K562 (cell line): ENCODE measurements at regions not wholly inside any gene's neighbourhood (a gene's known extent, or its start where the extent isn't known, plus 50 kb on each side); places are given as distances from the start of the nearest gene placed in this dataset.

Experiments
- ATAC-seq: fragments of 200-7000 bp; cut with Tn5 transposase; 3 replicates; pipeline ENCODE4 v1.9.1; 2020; ENCODE audit warnings: moderate library complexity
- BruUV-seq: library from RNA; stranded (reverse); fragments of 400-500 nt; replicated peaks from 2 replicates; lab custom pipeline; 2021; lab: Mats Ljungman, UMichigan
- CTCF ChIA-PET: fragments of 300-600 bp; formaldehyde crosslinking; extraction: SDS; loops from one replicate; lab custom pipeline; 2021; ENCODE audit warnings: low intra/inter-chr PET ratio; lab: Yijun Ruan, JAX
- POLR2A ChIA-PET: fragments of 300-600, 350-650 bp; sonication (Branson Sonifier 250); formaldehyde crosslinking; extraction: SDS; loops from one replicate; lab custom pipeline; 2021; ENCODE audit warnings: antibody characterized with exemption, inconsistent platforms; lab: Yijun Ruan, JAX
- DNase-seq, 4 experiments: peaks; one replicate each; pipeline versions ENCODE4 v3.0.0 to v3.0.0-alpha.2; 2011 to 2018; ENCODE audit warnings: low spot score in 3 of 4, mixed read lengths in 3 of 4; ENCODE audit errors: extremely low read depth in 1 of 4
- FAIRE-seq: peaks from 2 replicates; lab custom pipeline; 2011; peaks lifted over from hg19 to GRCh38; lab: Jason Lieb, UNC
- H2AFZ ChIP-seq: 2 replicates; pipeline ENCODE4 v1.6.0; 2011; ENCODE audit warnings: low read depth, low read length, control low read depth, inconsistent platforms
- H3K27ac ChIP-seq: fragments of 200-600 bp; 3 replicates; pipeline ENCODE4 v1.8.0; 2011; ENCODE audit warnings: low read depth, mild to moderate bottlenecking, control low read depth, inconsistent platforms, low read length, moderate library complexity, mixed read lengths; ENCODE audit errors: extremely low read depth
- H3K27me3 ChIP-seq, 2 experiments: fragments of 300-600 bp in 1 of 2; 2 replicates in 1 of 2; 3 replicates in 1 of 2; pipeline versions ENCODE4 v1.6.0 to v1.8.0; 2011; ENCODE audit warnings: inconsistent platforms in 2 of 2, low read length in 2 of 2, mild to moderate bottlenecking in 1 of 2, mixed read lengths in 1 of 2, moderate library complexity in 1 of 2; ENCODE audit not compliant: control insufficient read depth in 2 of 2, insufficient read depth in 2 of 2
- H3K36me3 ChIP-seq: fragments of 300-600 bp; 3 replicates; pipeline ENCODE4 v1.8.0; 2011; ENCODE audit warnings: mild to moderate bottlenecking, low read length, inconsistent platforms; ENCODE audit not compliant: control insufficient read depth, insufficient read depth
- H3K4me1 ChIP-seq, 2 experiments: fragments of 200-600 bp in 1 of 2; replicated peaks in 1 of 2; 2 replicates in 1 of 2; 3 replicates in 1 of 2; pipeline versions ENCODE4 v1.5.1 to v1.8.0; 2011; ENCODE audit warnings: inconsistent platforms in 2 of 2, low read length in 2 of 2, mild to moderate bottlenecking in 1 of 2, mixed read lengths in 1 of 2, moderate library complexity in 1 of 2; ENCODE audit not compliant: control insufficient read depth in 2 of 2, insufficient read depth in 2 of 2
- H3K4me2 ChIP-seq: 2 replicates; pipeline ENCODE4 v1.6.1; 2011; ENCODE audit warnings: low read length, control low read depth, inconsistent platforms, mixed read lengths; ENCODE audit not compliant: insufficient read depth
- H3K4me3 ChIP-seq: fragments of 200-600 bp; sonication (generic), shearing (Covaris generic); 2 replicates; pipeline ENCODE4 v1.5.1; 2016; ENCODE audit warnings: control low read depth, inconsistent platforms
- H3K79me2 ChIP-seq: fragments of 200-600 bp; 3 replicates; pipeline ENCODE4 v1.8.0; 2011; ENCODE audit warnings: low read length, inconsistent platforms; ENCODE audit not compliant: control insufficient read depth, insufficient read depth
- H3K9ac ChIP-seq, 2 experiments: 2 replicates each; pipeline versions ENCODE4 v1.6.0 to v1.6.1; 2011; ENCODE audit warnings: low read depth in 2 of 2, low read length in 2 of 2, control low read depth in 1 of 2, inconsistent platforms in 1 of 2, mild to moderate bottlenecking in 1 of 2, mixed read lengths in 1 of 2; ENCODE audit not compliant: insufficient read depth in 1 of 2
- H3K9me1 ChIP-seq: one replicate; pipeline ENCODE4 v1.6.0; 2011; ENCODE audit warnings: inconsistent platforms, mild to moderate bottlenecking, low read length, moderate library complexity; ENCODE audit not compliant: control insufficient read depth, insufficient read depth
- H3K9me3 ChIP-seq: replicated peaks from 2 replicates; pipeline ENCODE4 v1.5.1; 2011; ENCODE audit warnings: low read depth, low read length, inconsistent platforms; ENCODE audit not compliant: control insufficient read depth, insufficient read depth
- H4K20me1 ChIP-seq: replicated peaks from 2 replicates; pipeline ENCODE4 v1.6.1; 2011; ENCODE audit warnings: low read length, inconsistent platforms, mixed read lengths; ENCODE audit not compliant: control insufficient read depth, insufficient read depth
- RFX7 ChIP-seq: fragments of 250-450 bp; sonication (Bioruptor Pico); IDR thresholded peaks from 2 replicates; pipeline ENCODE4 v1.5.1; 2021; ENCODE audit warnings: mild to moderate bottlenecking
- SMAD1 ChIP-seq: fragments of 150-350 bp; IDR thresholded peaks from 2 replicates; pipeline ENCODE4 v1.6.1; 2014; ENCODE audit warnings: low read length, low read depth; ENCODE audit not compliant: partially characterized antibody
- U2AF1 ChIP-seq: fragments of 200-400 bp; formaldehyde crosslinking; optimal IDR thresholded peaks from 2 replicates; pipeline ENCODE3; 2017; ENCODE audit warnings: mild to moderate bottlenecking, low read depth, low read length, moderate library complexity
- XRCC3 ChIP-seq: fragments of 450-650 bp; IDR thresholded peaks from 2 replicates; pipeline ENCODE4 v1.6.1; 2017; ENCODE audit warnings: mild to moderate bottlenecking, moderate library complexity
- WGBS: fragments of 100-300 bp; shearing (Covaris generic); methylation state at CpG from one replicate; pipeline ENCODE4 v1.1.6; 2016; ENCODE audit warnings: low coverage, mixed read lengths; ENCODE audit not compliant: insufficient coverage; ENCODE audit errors: missing lambda C conversion rate; 5-methylcytosine and 5-hydroxymethylcytosine counted together
- in situ Hi-C: fragments of 300-500 bp; cut with MboI; formaldehyde crosslinking; loops from 4 replicates; pipeline ENCODE4 v1.15.0; 2018; ENCODE audit warnings: inconsistent platforms, mixed read lengths
- intact Hi-C: fragments of 100-400 bp; cut with micrococcal nuclease; formaldehyde crosslinking; loops from 2 replicates; pipeline ENCODE4 v1.14.2; 2022
- TF ChIP-seq, protein P1 (sequence below), 2 experiments: fragments of 450-650 bp in 1 of 2; sonication (generic) in 1 of 2; formaldehyde crosslinking in 1 of 2; IDR thresholded peaks; 2 replicates each; pipeline versions ENCODE4 v1.7.1 to v1.9.0; 2016 to 2022; ENCODE audit warnings: inconsistent platforms in 1 of 2, mild to moderate bottlenecking in 1 of 2, missing genetic modification reagents in 1 of 2
- TF ChIP-seq, protein P2 (sequence below): IDR thresholded peaks from 2 replicates; pipeline ENCODE4 v1.6.1; 2011; ENCODE audit not compliant: insufficient read length; ENCODE audit errors: extremely low read depth
- TF ChIP-seq, protein P3 (sequence below): sonication (generic); formaldehyde crosslinking; IDR thresholded peaks from 2 replicates; pipeline ENCODE4 v1.8.1; 2023; ENCODE audit warnings: missing genetic modification reagents, mild to moderate bottlenecking, borderline replicate concordance

DNA sequence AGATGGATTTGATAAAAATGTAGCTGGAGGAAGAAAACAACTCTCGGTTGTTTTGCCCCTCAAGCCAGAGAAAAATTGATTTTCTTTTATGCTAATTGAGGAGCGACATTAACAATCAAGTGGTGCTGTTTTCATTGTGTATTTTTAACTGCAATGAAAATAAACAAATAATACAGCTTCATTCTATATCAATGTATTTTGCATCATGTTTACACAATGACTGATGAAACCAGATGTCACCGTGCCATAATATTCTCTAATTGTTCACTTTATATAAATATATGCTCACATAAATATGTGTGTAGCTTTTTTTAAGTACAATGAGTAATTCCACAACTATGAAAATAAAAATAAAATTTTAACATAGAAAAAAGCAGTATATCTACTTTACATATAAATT is 139.0 kb upstream of the PRDM9 start:
- no peaks in the 10 kb centered on the region for H3K9me1 ChIP-seq
- no peaks in the 10 kb centered on the region for H3K36me3 ChIP-seq
- POLR2A ChIA-PET, result no interaction called here
- H3K79me2 ChIP-seq, result no peaks in the 10 kb centered on the region
- no peak for ATAC-seq
- no peak overlapping the region for H2AFZ ChIP-seq
- no peak for DNase-seq
- no TSS peak for BruUV-seq
- no peaks in the 10 kb centered on the region for H3K9me3 ChIP-seq
- no peak overlapping the region for H3K27ac ChIP-seq
- no peak overlapping the region for H3K9ac ChIP-seq
- H3K27me3 ChIP-seq, result no peaks in the 10 kb centered on the region
- no peaks in the 10 kb centered on the region for H4K20me1 ChIP-seq
- no peak overlapping the region for H3K4me2 ChIP-seq
- H3K4me3 ChIP-seq, result no peak overlapping the region
- CTCF ChIA-PET, result no interaction called here
- intact Hi-C loops, result no loop called here
- in situ Hi-C loops, result no loop called here
- no peak for FAIRE-seq
- H3K4me1 ChIP-seq, result no peaks in the 10 kb centered on the region
- 0% methylated on average over 3 of the region's 3 CpGs for WGBS
- no peak for TF ChIP-seq XRCC3
- TF ChIP-seq, protein P1, sequence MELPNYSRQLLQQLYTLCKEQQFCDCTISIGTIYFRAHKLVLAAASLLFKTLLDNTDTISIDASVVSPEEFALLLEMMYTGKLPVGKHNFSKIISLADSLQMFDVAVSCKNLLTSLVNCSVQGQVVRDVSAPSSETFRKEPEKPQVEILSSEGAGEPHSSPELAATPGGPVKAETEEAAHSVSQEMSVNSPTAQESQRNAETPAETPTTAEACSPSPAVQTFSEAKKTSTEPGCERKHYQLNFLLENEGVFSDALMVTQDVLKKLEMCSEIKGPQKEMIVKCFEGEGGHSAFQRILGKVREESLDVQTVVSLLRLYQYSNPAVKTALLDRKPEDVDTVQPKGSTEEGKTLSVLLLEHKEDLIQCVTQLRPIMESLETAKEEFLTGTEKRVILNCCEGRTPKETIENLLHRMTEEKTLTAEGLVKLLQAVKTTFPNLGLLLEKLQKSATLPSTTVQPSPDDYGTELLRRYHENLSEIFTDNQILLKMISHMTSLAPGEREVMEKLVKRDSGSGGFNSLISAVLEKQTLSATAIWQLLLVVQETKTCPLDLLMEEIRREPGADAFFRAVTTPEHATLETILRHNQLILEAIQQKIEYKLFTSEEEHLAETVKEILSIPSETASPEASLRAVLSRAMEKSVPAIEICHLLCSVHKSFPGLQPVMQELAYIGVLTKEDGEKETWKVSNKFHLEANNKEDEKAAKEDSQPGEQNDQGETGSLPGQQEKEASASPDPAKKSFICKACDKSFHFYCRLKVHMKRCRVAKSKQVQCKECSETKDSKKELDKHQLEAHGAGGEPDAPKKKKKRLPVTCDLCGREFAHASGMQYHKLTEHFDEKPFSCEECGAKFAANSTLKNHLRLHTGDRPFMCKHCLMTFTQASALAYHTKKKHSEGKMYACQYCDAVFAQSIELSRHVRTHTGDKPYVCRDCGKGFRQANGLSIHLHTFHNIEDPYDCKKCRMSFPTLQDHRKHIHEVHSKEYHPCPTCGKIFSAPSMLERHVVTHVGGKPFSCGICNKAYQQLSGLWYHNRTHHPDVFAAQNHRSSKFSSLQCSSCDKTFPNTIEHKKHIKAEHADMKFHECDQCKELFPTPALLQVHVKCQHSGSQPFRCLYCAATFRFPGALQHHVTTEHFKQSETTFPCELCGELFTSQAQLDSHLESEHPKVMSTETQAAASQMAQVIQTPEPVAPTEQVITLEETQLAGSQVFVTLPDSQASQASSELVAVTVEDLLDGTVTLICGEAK (IDR thresholded peaks at IDR 0.05), result no peak
- TF ChIP-seq, protein P1 (CRISPR knock-in tag; IDR thresholded peaks at IDR 0.05), result no peak
- TF ChIP-seq, protein P2, sequence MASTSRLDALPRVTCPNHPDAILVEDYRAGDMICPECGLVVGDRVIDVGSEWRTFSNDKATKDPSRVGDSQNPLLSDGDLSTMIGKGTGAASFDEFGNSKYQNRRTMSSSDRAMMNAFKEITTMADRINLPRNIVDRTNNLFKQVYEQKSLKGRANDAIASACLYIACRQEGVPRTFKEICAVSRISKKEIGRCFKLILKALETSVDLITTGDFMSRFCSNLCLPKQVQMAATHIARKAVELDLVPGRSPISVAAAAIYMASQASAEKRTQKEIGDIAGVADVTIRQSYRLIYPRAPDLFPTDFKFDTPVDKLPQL, result no peak
- TF ChIP-seq SMAD1, result no peak
- TF ChIP-seq, protein P3, sequence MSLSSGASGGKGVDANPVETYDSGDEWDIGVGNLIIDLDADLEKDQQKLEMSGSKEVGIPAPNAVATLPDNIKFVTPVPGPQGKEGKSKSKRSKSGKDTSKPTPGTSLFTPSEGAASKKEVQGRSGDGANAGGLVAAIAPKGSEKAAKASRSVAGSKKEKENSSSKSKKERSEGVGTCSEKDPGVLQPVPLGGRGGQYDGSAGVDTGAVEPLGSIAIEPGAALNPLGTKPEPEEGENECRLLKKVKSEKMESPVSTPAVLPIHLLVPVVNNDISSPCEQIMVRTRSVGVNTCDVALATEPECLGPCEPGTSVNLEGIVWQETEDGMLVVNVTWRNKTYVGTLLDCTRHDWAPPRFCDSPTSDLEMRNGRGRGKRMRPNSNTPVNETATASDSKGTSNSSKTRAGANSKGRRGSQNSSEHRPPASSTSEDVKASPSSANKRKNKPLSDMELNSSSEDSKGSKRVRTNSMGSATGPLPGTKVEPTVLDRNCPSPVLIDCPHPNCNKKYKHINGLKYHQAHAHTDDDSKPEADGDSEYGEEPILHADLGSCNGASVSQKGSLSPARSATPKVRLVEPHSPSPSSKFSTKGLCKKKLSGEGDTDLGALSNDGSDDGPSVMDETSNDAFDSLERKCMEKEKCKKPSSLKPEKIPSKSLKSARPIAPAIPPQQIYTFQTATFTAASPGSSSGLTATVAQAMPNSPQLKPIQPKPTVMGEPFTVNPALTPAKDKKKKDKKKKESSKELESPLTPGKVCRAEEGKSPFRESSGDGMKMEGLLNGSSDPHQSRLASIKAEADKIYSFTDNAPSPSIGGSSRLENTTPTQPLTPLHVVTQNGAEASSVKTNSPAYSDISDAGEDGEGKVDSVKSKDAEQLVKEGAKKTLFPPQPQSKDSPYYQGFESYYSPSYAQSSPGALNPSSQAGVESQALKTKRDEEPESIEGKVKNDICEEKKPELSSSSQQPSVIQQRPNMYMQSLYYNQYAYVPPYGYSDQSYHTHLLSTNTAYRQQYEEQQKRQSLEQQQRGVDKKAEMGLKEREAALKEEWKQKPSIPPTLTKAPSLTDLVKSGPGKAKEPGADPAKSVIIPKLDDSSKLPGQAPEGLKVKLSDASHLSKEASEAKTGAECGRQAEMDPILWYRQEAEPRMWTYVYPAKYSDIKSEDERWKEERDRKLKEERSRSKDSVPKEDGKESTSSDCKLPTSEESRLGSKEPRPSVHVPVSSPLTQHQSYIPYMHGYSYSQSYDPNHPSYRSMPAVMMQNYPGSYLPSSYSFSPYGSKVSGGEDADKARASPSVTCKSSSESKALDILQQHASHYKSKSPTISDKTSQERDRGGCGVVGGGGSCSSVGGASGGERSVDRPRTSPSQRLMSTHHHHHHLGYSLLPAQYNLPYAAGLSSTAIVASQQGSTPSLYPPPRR, result no peak
- TF ChIP-seq U2AF1, result no peak
- TF ChIP-seq RFX7 (CRISPR knock-in tag), result no peak
